WERI-Rb-1 (cell line): ENCODE measurements at regions not wholly inside any gene's neighbourhood (a gene's known extent, or its start where the extent isn't known, plus 50 kb on each side); places are given as distances from the start of the nearest gene placed in this dataset.
"Not testable (repeated sequence)": the region's sequence is repeated elsewhere in the genome, so short reads cannot be mapped to it uniquely, and the experiment has no call there.

ENCODE experiments used
- DNase-seq: peaks from one replicate; pipeline ENCODE4 v3.0.0-alpha.2; 2020
- H3K27ac ChIP-seq: fragments of 250-450 bp; sonication (Bioruptor Pico); 2 replicates; pipeline ENCODE4 v1.5.1; 2020; ENCODE audit warnings: mild to moderate bottlenecking, moderate library complexity
- H3K27me3 ChIP-seq: fragments of 250-450 bp; sonication (Bioruptor Pico); 2 replicates; pipeline ENCODE4 v1.5.1; 2021; ENCODE audit warnings: mild to moderate bottlenecking, low read depth, moderate library complexity; ENCODE audit not compliant: insufficient read depth, severe bottlenecking
- H3K36me3 ChIP-seq: fragments of 250-450 bp; sonication (Bioruptor Pico); 2 replicates; pipeline ENCODE4 v1.5.1; 2020; ENCODE audit warnings: mild to moderate bottlenecking, moderate library complexity
- H3K4me3 ChIP-seq: 2 replicates; pipeline ENCODE4 v1.5.1; 2011; ENCODE audit warnings: low read depth, mild to moderate bottlenecking, control low read depth, low read length
- H3K9me3 ChIP-seq: fragments of 250-450 bp; sonication (Bioruptor Pico); 2 replicates; pipeline ENCODE4 v1.5.1; 2021; ENCODE audit warnings: mild to moderate bottlenecking, moderate library complexity; ENCODE audit not compliant: severe bottlenecking
- TF ChIP-seq, protein P1 (sequence below): IDR thresholded peaks from 2 replicates; pipeline ENCODE4 v1.5.1; 2011; ENCODE audit warnings: low read depth, mild to moderate bottlenecking, control low read depth, inconsistent platforms, low read length

DNA sequence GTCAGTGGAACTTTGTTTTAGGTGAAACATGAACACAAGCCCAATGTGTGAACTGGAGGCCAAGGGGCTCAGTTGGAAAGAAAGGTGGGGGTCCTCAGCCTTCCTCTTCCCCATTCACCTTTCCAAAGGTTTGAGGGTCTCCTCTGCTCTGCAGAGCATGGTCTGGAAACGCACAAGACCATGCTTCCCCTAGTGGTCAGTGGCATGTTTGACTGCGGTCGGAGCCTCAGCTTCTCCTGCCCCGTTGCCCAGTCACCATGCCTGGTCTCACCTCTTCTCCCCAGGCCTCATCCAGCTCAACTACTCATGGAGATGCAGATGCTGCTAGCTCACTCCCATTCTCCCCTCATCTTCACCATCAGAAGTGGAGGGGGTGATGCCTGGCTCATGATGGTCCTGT, 340.3 kb downstream of the GADD45G start:
- no peaks in the 10 kb centered on the region for H3K36me3 ChIP-seq
- DNase-seq: no peak
- no peak overlapping the region for H3K4me3 ChIP-seq
- no peaks in the 10 kb centered on the region for H3K9me3 ChIP-seq
- no peaks in the 10 kb centered on the region for H3K27me3 ChIP-seq
- TF ChIP-seq, protein P1, sequence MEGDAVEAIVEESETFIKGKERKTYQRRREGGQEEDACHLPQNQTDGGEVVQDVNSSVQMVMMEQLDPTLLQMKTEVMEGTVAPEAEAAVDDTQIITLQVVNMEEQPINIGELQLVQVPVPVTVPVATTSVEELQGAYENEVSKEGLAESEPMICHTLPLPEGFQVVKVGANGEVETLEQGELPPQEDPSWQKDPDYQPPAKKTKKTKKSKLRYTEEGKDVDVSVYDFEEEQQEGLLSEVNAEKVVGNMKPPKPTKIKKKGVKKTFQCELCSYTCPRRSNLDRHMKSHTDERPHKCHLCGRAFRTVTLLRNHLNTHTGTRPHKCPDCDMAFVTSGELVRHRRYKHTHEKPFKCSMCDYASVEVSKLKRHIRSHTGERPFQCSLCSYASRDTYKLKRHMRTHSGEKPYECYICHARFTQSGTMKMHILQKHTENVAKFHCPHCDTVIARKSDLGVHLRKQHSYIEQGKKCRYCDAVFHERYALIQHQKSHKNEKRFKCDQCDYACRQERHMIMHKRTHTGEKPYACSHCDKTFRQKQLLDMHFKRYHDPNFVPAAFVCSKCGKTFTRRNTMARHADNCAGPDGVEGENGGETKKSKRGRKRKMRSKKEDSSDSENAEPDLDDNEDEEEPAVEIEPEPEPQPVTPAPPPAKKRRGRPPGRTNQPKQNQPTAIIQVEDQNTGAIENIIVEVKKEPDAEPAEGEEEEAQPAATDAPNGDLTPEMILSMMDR: peak; percentile 69
- no peak overlapping the region for H3K27ac ChIP-seq

DNA sequence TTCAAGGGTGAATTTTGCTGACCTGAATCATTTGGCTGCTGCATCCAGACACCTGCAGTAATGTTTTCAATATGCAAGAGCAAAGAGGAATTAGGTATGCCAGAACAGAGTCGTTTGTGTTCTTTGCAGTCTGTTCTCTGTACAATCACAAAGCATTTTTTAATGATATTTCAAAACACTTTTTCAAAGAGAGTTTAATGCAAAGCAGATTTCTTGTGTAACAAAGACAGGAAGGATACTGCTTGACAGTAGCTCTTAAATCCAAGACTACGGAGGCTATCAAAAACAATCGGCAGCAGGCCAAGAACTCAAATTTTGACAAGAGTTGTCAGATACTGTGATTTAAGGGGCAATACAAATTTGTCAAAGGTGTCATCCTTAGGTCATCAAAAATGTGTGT, 341.9 kb downstream of the GADD45G start:
- DNase-seq: no peak
- Histone ChIP-seq H3K36me3 (no peaks in the 10 kb centered on the region), H3K27me3 (no peaks in the 10 kb centered on the region), H3K27ac (no peak overlapping the region), H3K9me3 (no peaks in the 10 kb centered on the region), H3K4me3 (no peak overlapping the region)
- TF ChIP-seq, protein P1: no peak

DNA sequence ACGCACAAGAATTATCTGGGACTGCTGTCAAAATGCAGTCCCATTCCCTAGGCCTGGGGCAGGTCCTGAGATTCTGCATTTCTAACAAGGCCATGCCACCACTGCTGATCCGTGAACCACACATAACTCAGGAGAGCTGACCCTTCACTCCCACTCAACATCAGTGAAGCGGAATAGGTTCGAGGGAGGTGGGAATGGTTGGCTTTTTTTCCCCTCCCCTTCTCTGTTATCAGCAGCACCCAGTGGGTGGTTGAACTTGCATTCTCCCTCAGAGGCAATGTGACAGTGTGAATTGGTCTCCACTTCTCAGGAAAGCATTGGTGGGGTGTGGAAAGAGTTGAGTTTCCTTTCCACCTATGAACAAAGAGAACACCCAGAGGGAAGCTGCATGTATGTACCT, 344.3 kb downstream of the GADD45G start:
- H3K27me3 ChIP-seq: no peaks in the 10 kb centered on the region
- no peak overlapping the region for H3K27ac ChIP-seq
- no peak overlapping the region for H3K4me3 ChIP-seq
- TF ChIP-seq, protein P1: no peak
- no peaks in the 10 kb centered on the region for H3K9me3 ChIP-seq
- no peak for DNase-seq
- H3K36me3 ChIP-seq: no peaks in the 10 kb centered on the region

DNA sequence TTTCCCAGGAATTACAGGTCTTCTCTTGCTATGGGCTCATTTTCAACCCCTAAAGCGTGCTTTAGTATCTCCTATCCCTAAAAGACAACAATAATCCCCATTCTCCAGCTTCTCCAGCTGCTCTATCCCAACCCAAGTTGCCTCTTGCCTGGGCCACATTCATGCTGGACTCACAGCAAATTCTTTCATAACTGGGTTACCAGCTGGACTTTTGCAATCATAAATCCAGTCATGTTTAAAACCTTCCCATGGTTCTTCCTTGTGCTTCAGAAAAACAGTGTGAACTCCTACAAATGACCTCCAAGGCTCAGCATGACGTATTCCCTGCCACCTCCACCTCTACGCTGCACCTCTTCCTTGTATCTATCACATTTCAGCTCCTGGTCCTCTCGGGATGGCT, 346.9 kb downstream of the GADD45G start:
- no peak overlapping the region for H3K27ac ChIP-seq
- no peaks in the 10 kb centered on the region for H3K27me3 ChIP-seq
- no peak overlapping the region for H3K4me3 ChIP-seq
- no peaks in the 10 kb centered on the region for H3K36me3 ChIP-seq
- no peaks in the 10 kb centered on the region for H3K9me3 ChIP-seq
- TF ChIP-seq, protein P1: no peak
- no peak for DNase-seq

DNA sequence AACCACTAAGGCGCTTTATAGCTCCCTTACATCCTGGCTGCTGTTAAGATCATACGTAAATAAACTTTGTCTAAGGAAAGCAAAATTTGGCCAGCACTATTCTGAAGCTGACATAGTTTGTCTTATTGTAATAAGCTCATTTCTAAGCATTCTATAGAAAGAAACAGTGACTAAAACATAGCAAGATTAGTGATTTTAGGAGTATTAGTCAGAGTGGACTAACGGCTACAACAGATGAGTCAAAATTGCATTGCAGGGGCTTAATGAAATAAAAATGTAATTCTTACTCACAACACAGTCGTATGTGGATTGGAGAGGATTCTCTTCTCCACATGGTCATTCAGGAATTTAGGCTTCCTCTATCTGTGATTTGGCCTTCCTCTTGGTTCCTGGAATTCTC, 347.6 kb downstream of the GADD45G start:
- no peak overlapping the region for H3K27ac ChIP-seq
- no peaks in the 10 kb centered on the region for H3K27me3 ChIP-seq
- no peak for DNase-seq
- no peak overlapping the region for H3K4me3 ChIP-seq
- H3K9me3 ChIP-seq: no peaks in the 10 kb centered on the region
- no peaks in the 10 kb centered on the region for H3K36me3 ChIP-seq
- TF ChIP-seq, protein P1: no peak

DNA sequence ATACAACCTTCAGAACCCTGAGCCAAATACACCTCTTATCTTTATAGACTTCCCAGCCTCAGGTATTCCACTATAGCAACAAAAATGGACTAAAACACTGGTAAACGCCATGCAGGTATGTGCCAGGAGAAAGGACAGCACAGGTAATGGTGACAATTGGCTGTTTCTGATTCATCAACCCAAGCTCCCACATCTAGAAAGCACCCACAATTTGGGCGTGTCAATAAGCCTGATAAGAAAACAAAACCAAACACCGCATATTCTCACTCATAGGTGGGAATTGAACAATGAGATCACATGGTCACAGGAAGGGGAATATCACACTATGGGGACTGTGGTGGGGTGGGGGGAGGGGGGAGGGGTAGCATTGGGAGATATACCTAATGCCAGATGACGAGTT, 348.5 kb downstream of the GADD45G start:
- not testable (repeated sequence) for DNase-seq, H3K4me3 ChIP-seq, H3K9me3 ChIP-seq, H3K27ac ChIP-seq, H3K36me3 ChIP-seq, H3K27me3 ChIP-seq
